Pancreas (tissue), 10 donors: ENCODE measurements at regions not wholly inside any gene's neighbourhood (a gene's known extent, or its start where the extent isn't known, plus 50 kb on each side); places are given as distances from the start of the nearest gene placed in this dataset.

Experiments
- ATAC-seq, 4 donors: fragments of 200-7000 bp; cut with Tn5 transposase; one replicate each; pipeline versions ENCODE4 v1.8.0 to v1.9.1; 2020; ENCODE audit warnings: mild to moderate bottlenecking in 4 of 4, moderate library complexity in 4 of 4
- DNase-seq, 6 donors: peaks; one replicate each; pipeline ENCODE4 v3.0.0-alpha.2; 2020
- FAIRE-seq: peaks from 2 replicates; lab custom pipeline; 2012; peaks lifted over from hg19 to GRCh38; lab: Jason Lieb, UNC
- H3K27ac ChIP-seq, 4 donors: fragments of 200-600 bp; sonication (generic); 1 replicate in 3 of 4; 2 replicates in 1 of 4; pipeline versions ENCODE4 v1.5.0 to v1.8.0; 2020
- H3K27me3 ChIP-seq, 4 donors: fragments of 200-600 bp; one replicate each; pipeline ENCODE4 v1.8.0; 2021
- H3K36me3 ChIP-seq, 3 donors: fragments of 200-600 bp; sonication (generic) in 1 of 3; one replicate each; pipeline versions ENCODE4 v1.5.0 to v1.8.0; 2020 to 2021
- H3K4me1 ChIP-seq, 3 donors: fragments of 200-600 bp; one replicate each; pipeline ENCODE4 v1.8.0; 2021
- H3K4me3 ChIP-seq, 4 donors: fragments of 200-600 bp; sonication (generic) in 2 of 4; one replicate each; pipeline versions ENCODE4 v1.5.0 to v1.8.0; 2020 to 2021
- H3K9me3 ChIP-seq, 4 donors: fragments of 200-600 bp; one replicate each; pipeline ENCODE4 v1.8.0; 2021
- WGBS, 2 donors: extraction: QIAGEN DNeasy Blood & Tissue Kit; methylation state at CpG; one replicate each; pipeline ENCODE4 v1.1.7; 2013; 5-methylcytosine and 5-hydroxymethylcytosine counted together
- intact Hi-C, 3 donors: fragments of 100-400 bp; cut with DNase I; formaldehyde crosslinking; loops; one replicate each; pipeline versions ENCODE4 v1.11.1 to v1.14.2; 2022
- TF ChIP-seq, protein P1 (sequence below), 4 donors: fragments of 200-600 bp; sonication (generic) in 3 of 4; IDR thresholded peaks; one replicate each; pipeline versions ENCODE4 v1.5.0 to v1.8.0; 2021; ENCODE audit warnings: antibody characterized with exemption in 4 of 4
- donor health status: healthy with polysubstance abuse.
- donor health status: DM: no; HTN: no; CAD: no; lungs with moderate emphysema.
- donor health status: DM: no; HTN: no; CAD: no.
- donor health status: control.
- donor health status: control.
- donor health status: Bipolar disorder and iron deficiency.
- donor health status: DM: yes; HTN: yes; CAD: no.
- donor health status: DM: no; HTN: no; CAD: no.
- donor health status: DM: no; HTN: no; CAD: no.
- donor health status: DM: yes; HTN: yes; CAD: no.

DNA sequence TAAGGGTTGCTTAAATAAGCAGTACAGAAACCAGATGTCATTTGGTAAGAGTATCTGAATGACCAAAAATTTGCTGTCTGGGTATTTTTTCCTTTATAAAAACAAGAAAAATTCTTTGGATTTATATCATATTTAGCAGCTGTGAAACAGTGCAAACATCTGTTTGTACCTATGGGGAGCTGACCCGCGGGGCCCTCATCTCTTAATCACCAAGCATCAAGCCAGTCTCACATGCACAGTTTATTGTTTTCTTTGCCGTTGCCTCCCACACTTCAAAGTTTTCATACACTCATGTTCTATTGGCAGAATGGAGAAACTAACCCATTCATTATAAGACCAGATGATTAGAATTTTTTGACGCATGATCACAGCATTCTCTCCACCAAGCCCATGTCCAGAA is 142.2 kb downstream of the BMP4 start:
- Histone ChIP-seq H3K27me3 (no peaks in the 10 kb centered on the region), H3K36me3 (no peaks in the 10 kb centered on the region), H3K27ac (no peak overlapping the region), H3K9me3 (no peaks in the 10 kb centered on the region), H3K4me3 (no peak overlapping the region), H3K4me1 (no peaks in the 10 kb centered on the region)
- intact Hi-C loops: no loop called here
- FAIRE-seq (no peak), DNase-seq (no peak), ATAC-seq (no peak)
- TF ChIP-seq, protein P1, sequence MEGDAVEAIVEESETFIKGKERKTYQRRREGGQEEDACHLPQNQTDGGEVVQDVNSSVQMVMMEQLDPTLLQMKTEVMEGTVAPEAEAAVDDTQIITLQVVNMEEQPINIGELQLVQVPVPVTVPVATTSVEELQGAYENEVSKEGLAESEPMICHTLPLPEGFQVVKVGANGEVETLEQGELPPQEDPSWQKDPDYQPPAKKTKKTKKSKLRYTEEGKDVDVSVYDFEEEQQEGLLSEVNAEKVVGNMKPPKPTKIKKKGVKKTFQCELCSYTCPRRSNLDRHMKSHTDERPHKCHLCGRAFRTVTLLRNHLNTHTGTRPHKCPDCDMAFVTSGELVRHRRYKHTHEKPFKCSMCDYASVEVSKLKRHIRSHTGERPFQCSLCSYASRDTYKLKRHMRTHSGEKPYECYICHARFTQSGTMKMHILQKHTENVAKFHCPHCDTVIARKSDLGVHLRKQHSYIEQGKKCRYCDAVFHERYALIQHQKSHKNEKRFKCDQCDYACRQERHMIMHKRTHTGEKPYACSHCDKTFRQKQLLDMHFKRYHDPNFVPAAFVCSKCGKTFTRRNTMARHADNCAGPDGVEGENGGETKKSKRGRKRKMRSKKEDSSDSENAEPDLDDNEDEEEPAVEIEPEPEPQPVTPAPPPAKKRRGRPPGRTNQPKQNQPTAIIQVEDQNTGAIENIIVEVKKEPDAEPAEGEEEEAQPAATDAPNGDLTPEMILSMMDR (IDR thresholded peaks at IDR 0.05): no peak
- 62 to 64% methylated on average over 4 of the region's 4 CpGs for WGBS, 2 donors

DNA sequence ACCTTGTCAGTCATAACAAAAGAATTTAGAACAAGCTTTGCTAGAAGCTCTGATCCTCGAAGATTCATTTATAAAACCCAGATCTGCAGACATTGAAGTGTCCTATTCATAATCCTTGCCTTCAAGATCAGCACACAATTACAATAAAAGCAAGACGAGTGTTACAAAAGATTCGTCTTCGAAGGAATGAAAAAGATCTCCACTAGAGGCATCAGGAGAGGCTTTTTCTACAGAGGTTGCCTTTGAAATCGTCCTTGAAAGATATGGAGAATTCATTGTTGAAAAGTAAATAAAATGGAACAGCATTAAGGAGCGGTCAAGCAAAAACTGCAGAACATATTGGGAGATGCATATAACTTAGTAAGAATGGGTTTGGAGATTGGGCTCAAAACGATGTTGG is 146.4 kb downstream of the BMP4 start:
- no peaks in the 10 kb centered on the region for H3K4me1 ChIP-seq
- 58 to 73% methylated on average over 7 of the region's 7 CpGs for WGBS, 2 donors
- ATAC-seq: no peak
- no peak overlapping the region for H3K27ac ChIP-seq
- no peak overlapping the region for H3K4me3 ChIP-seq
- TF ChIP-seq, protein P1 (IDR thresholded peaks at IDR 0.05): no peak
- H3K27me3 ChIP-seq: no peaks in the 10 kb centered on the region
- H3K9me3 ChIP-seq: no peaks in the 10 kb centered on the region
- no peaks in the 10 kb centered on the region for H3K36me3 ChIP-seq
- no peak for DNase-seq
- intact Hi-C loops: no loop called here
- no peak for FAIRE-seq

DNA sequence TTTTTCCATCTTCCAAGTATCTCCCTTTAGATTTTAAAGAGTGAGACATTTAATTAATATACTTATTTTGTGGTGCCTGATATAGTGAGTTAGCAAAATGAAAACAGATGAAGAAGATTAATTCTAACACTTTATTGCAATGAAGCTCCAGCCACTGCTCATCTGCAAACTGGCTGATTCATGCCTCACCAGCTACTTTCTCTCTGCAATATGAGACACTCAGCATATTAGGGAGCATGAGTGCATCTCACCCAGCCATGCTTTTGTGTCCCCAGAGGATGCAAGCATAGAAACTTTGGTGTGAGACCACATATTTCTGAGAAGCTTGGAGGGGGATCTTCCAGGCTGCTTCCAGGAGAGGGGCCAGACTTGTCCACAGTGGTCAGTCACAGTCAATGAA is 148.6 kb downstream of the BMP4 start:
- H3K9me3 ChIP-seq: no peaks in the 10 kb centered on the region
- H3K4me1 ChIP-seq: no peaks in the 10 kb centered on the region
- no peaks in the 10 kb centered on the region for H3K27me3 ChIP-seq
- TF ChIP-seq, protein P1 (IDR thresholded peaks at IDR 0.05): no peak
- H3K27ac ChIP-seq: no peak overlapping the region
- no peak for ATAC-seq
- intact Hi-C loops: no loop called here
- FAIRE-seq: no peak
- no peak for DNase-seq
- no peak overlapping the region for H3K4me3 ChIP-seq
- H3K36me3 ChIP-seq: no peaks in the 10 kb centered on the region

DNA sequence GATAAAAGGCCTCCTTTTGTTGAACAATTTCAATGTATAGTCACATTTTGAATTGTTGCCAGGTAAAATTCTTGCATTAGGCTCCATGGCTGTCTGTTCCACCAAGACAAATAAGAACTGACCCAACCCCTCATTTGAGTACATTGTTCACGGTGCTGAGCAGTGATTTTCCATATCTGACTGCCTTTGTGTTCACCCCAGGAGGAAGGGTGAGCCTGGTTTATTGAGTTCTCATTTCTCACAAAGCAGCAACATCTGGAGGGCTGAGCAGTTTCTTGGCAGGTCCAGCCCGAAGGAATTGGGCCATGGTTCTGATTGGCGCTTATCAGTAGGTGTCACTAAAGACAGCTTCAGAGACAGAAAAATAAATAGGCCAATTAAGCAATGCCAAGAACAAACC is 149.1 kb downstream of the BMP4 start:
- TF ChIP-seq, protein P1 (IDR thresholded peaks at IDR 0.05): no peak
- Histone ChIP-seq H3K36me3 (no peaks in the 10 kb centered on the region), H3K27ac (no peak overlapping the region), H3K9me3 (no peaks in the 10 kb centered on the region), H3K27me3 (no peaks in the 10 kb centered on the region), H3K4me3 (no peak overlapping the region), H3K4me1 (no peaks in the 10 kb centered on the region)
- DNase-seq (no peak), FAIRE-seq (no peak), ATAC-seq (no peak)
- whole genome bisulfite sequencing, 2 donors: 61 to 67% methylated on average over 3 of the region's 3 CpGs
- intact Hi-C loops: no loop called here

DNA sequence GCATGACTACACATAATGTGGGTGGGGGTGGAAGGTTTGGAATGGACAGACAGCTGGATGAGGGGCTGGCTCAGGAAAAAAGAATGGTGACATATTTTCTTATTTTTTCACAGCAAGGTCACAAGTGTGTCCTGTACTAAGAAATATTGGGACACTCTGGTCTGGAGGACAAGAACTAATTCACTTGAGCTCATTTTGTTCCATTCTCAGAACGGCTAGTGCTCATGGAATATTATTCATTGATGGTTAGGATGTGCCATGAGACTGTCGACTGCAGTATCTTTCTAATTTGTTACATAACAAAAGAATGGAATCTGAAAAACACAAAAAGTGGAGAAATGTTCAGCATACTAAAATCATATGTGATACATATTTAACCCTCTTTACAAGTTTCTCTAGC is 149.5 kb downstream of the BMP4 start:
- H3K4me3 ChIP-seq: no peak overlapping the region
- no peaks in the 10 kb centered on the region for H3K36me3 ChIP-seq
- 60 to 76% methylated on average over 2 of the region's 2 CpGs for WGBS, 2 donors
- intact Hi-C loops: no loop called here
- H3K27me3 ChIP-seq: no peaks in the 10 kb centered on the region
- H3K4me1 ChIP-seq: no peaks in the 10 kb centered on the region
- FAIRE-seq (no peak), ATAC-seq (no peak), DNase-seq (no peak)
- TF ChIP-seq, protein P1 (IDR thresholded peaks at IDR 0.05): no peak
- H3K27ac ChIP-seq: no peak overlapping the region
- no peaks in the 10 kb centered on the region for H3K9me3 ChIP-seq
